ENCODE measurements at regions not wholly inside any gene's neighbourhood (a gene's known extent, or its start where the extent isn't known, plus 50 kb on each side); places are given as distances from the start of the nearest gene placed in this dataset.

GRCh38 chr4:68736813-68737212 lies 66.4 kb upstream of the UGT2B15 start:
- Histone ChIP-seq H3K36me3 (no peaks in the 10 kb centered on the region), H3K27ac (no peak overlapping the region), H3K27me3 (no peaks in the 10 kb centered on the region), H3K4me3 (no peak overlapping the region), H3K9me3 (no peaks in the 10 kb centered on the region), H3K4me1 (peaks cover 0 to 4% (median 0%) of the 10 kb centered on the region in 4 donors)
- DNase-seq = no peak
- no peak for TF ChIP-seq POLR2A (IDR thresholded peaks at IDR 0.05)
- TF ChIP-seq, protein P1, sequence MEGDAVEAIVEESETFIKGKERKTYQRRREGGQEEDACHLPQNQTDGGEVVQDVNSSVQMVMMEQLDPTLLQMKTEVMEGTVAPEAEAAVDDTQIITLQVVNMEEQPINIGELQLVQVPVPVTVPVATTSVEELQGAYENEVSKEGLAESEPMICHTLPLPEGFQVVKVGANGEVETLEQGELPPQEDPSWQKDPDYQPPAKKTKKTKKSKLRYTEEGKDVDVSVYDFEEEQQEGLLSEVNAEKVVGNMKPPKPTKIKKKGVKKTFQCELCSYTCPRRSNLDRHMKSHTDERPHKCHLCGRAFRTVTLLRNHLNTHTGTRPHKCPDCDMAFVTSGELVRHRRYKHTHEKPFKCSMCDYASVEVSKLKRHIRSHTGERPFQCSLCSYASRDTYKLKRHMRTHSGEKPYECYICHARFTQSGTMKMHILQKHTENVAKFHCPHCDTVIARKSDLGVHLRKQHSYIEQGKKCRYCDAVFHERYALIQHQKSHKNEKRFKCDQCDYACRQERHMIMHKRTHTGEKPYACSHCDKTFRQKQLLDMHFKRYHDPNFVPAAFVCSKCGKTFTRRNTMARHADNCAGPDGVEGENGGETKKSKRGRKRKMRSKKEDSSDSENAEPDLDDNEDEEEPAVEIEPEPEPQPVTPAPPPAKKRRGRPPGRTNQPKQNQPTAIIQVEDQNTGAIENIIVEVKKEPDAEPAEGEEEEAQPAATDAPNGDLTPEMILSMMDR (IDR thresholded peaks at IDR 0.05) = no peak

GRCh38 chr4:68738036-68738435 lies 67.6 kb upstream of the UGT2B15 start:
- Histone ChIP-seq H3K4me3 (no peak overlapping the region), H3K27ac (no peak overlapping the region)

DNA sequence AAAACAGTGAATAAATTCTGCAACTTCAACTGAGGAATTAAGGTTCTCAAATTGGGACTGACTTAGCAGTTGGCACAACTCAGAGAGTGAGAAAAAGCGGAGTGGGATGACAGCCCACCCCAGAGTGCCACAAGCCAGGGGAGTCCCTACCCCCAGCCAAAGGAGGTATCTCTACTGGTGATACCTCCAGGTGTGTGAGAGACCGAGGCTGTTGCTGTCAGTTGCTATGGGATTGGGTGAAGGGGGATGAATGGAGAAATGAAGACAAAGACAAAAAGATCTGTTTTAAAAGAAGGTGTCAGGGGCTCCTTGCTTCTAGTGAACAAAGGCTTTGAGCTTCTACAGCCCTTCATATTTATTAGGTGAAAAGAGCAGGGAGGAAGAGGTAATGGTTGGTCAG lies 71.4 kb upstream of the UGT2B10 start:
- Histone ChIP-seq H3K4me3 (no peak overlapping the region), H3K4me1 (peaks cover 0 to 14% (median 0%) of the 10 kb centered on the region in 4 donors), H3K27me3 (no peaks in the 10 kb centered on the region), H3K36me3 (no peaks in the 10 kb centered on the region), H3K9me3 (no peaks in the 10 kb centered on the region), H3K27ac (peak overlapping the region in 2 of 4 donors; percentile 55 to 61)
- DNase-seq = no peak
- TF ChIP-seq, protein P1 (IDR thresholded peaks at IDR 0.05) = no peak
- TF ChIP-seq POLR2A (IDR thresholded peaks at IDR 0.05) = no peak

More at GRCh38 chr4:68738036-68738435, 67.6 kb upstream of the UGT2B15 start:
- Histone ChIP-seq H3K27me3 (no peaks in the 10 kb centered on the region), H3K4me1 (peaks cover 0 to 4% (median 0%) of the 10 kb centered on the region in 4 donors), H3K36me3 (no peaks in the 10 kb centered on the region), H3K9me3 (no peaks in the 10 kb centered on the region)
- TF ChIP-seq, protein P1 (IDR thresholded peaks at IDR 0.05) = no peak
- TF ChIP-seq POLR2A (IDR thresholded peaks at IDR 0.05) = no peak
- no peak for DNase-seq

- DNase-seq = no peak
- H3K36me3 ChIP-seq = no peaks in the 10 kb centered on the region
- peaks cover 0 to 25% (median 0%) of the 10 kb centered on the region in 4 donors for H3K4me1 ChIP-seq
- TF ChIP-seq, protein P1 (IDR thresholded peaks at IDR 0.05) = no peak
- no peak for TF ChIP-seq POLR2A (IDR thresholded peaks at IDR 0.05)
- no peaks in the 10 kb centered on the region for H3K27me3 ChIP-seq
- peak overlapping the region in 1 of 4 donors; percentile 17 for H3K4me3 ChIP-seq
- no peaks in the 10 kb centered on the region for H3K9me3 ChIP-seq
- peak overlapping the region in 2 of 4 donors; percentile 66 for H3K27ac ChIP-seq
Observed at GRCh38 chr4:68748181-68748991, 67.4 kb upstream of the UGT2B10 start.

- H3K27ac ChIP-seq = peak overlapping the region in 1 of 4 donors; percentile 44
- no peaks in the 10 kb centered on the region for H3K27me3 ChIP-seq
- H3K9me3 ChIP-seq = no peaks in the 10 kb centered on the region
- H3K4me3 ChIP-seq = peak overlapping the region in 2 of 4 donors; percentile 4 to 41
- H3K36me3 ChIP-seq = no peaks in the 10 kb centered on the region
- DNase-seq = no peak
- H3K4me1 ChIP-seq = peaks cover 0 to 22% (median 0%) of the 10 kb centered on the region in 4 donors
- no peak for TF ChIP-seq POLR2A (IDR thresholded peaks at IDR 0.05)
- TF ChIP-seq, protein P1 (IDR thresholded peaks at IDR 0.05) = no peak
Observed at GRCh38 chr4:68750555-68750954, 65.2 kb upstream of the UGT2B10 start.

Data from Peyer's patch (tissue), 4 donors.